Esophagus mucosa (tissue), 1 donor: ENCODE measurements at regions not wholly inside any gene's neighbourhood (a gene's known extent, or its start where the extent isn't known, plus 50 kb on each side); places are given as distances from the start of the nearest gene placed in this dataset.

Experiments
- ATAC-seq: fragments of 200-7000 bp; cut with Tn5 transposase; one replicate; pipeline ENCODE4 v1.9.1; 2020
- donor health status: DM: yes; HTN: yes; CAD: no.

- no peak for ATAC-seq
These were observed 54.4 kb downstream of the UNCX start for GRCh38 chr7:1286946-1287645.

- no peak for ATAC-seq
These were observed 55.1 kb downstream of the UNCX start for GRCh38 chr7:1287752-1288201.

GRCh38 chr7:1288390-1288995 is 55.8 kb downstream of the UNCX start:
- ATAC-seq, result no peak

- ATAC-seq, result no peak
These were observed 56.4 kb downstream of the UNCX start for GRCh38 chr7:1288996-1289551.

- ATAC-seq, result no peak
These were observed 57.0 kb downstream of the UNCX start for GRCh38 chr7:1289666-1290025.

GRCh38 chr7:1290026-1290678 is 57.5 kb downstream of the UNCX start:
- ATAC-seq, result peak; percentile 39

- ATAC-seq, result peak; percentile 19
These were observed 58.1 kb downstream of the UNCX start for GRCh38 chr7:1290679-1291356.

- no peak for ATAC-seq
These were observed 58.7 kb downstream of the UNCX start for GRCh38 chr7:1291357-1291689.

GRCh38 chr7:1291845-1292765 is 59.4 kb downstream of the UNCX start:
- no peak for ATAC-seq

GRCh38 chr7:1292972-1293830 is 60.5 kb downstream of the UNCX start:
- ATAC-seq, result no peak

- ATAC-seq, result no peak
These were observed 61.3 kb downstream of the UNCX start for GRCh38 chr7:1293950-1294411.

GRCh38 chr7:1295776-1296355 is 63.2 kb downstream of the UNCX start:
- no peak for ATAC-seq

- no peak for ATAC-seq
These were observed 63.8 kb downstream of the UNCX start for GRCh38 chr7:1296356-1296981.

GRCh38 chr7:1297017-1297960 is 64.6 kb downstream of the UNCX start:
- no peak for ATAC-seq

- no peak for ATAC-seq
These were observed 65.6 kb downstream of the UNCX start for GRCh38 chr7:1298051-1298930.

GRCh38 chr7:1298931-1299885 is 66.5 kb downstream of the UNCX start:
- ATAC-seq, result no peak

GRCh38 chr7:1300206-1300605 is 67.5 kb downstream of the UNCX start:
- ATAC-seq, result no peak
